OCI-LY1 (cell line): ENCODE measurements at regions not wholly inside any gene's neighbourhood (a gene's known extent, or its start where the extent isn't known, plus 50 kb on each side); places are given as distances from the start of the nearest gene placed in this dataset.

Experiments
- EZH2 ChIP-seq: fragments of 200-600 bp; sonication (generic), shearing (Covaris generic); IDR thresholded peaks from 2 replicates; pipeline ENCODE4 v1.8.0; 2017; ENCODE audit warnings: borderline replicate concordance, mixed run types, mild to moderate bottlenecking, antibody characterized with exemption, low read length, moderate library complexity, mixed read lengths
- TF ChIP-seq, protein P1 (sequence below): fragments of 200-600 bp; sonication (generic), shearing (Covaris generic); IDR thresholded peaks from 2 replicates; pipeline ENCODE4 v1.5.1; 2017; ENCODE audit warnings: mild to moderate bottlenecking, antibody characterized with exemption, low read length, moderate library complexity, mixed read lengths

DNA sequence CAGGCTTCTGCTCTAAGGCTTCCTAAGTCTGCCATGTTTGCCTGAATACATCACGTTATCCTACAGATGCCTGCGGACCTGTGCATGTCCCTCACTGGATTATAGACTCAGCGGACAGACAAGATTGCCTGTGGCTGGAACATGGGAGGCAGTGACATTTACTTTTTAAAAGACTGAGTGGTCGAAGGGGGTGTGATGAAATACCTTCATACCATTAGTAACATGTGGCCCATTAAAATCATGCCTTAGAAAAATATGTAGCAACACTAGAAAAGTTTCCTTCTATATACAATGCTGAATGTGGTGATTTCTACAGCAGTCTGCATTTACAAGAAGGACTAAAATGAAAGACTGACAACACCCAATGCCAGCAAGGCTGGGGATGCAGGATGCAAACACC lies 154.4 kb downstream of the ASB1 start:
- TF ChIP-seq, protein P1, sequence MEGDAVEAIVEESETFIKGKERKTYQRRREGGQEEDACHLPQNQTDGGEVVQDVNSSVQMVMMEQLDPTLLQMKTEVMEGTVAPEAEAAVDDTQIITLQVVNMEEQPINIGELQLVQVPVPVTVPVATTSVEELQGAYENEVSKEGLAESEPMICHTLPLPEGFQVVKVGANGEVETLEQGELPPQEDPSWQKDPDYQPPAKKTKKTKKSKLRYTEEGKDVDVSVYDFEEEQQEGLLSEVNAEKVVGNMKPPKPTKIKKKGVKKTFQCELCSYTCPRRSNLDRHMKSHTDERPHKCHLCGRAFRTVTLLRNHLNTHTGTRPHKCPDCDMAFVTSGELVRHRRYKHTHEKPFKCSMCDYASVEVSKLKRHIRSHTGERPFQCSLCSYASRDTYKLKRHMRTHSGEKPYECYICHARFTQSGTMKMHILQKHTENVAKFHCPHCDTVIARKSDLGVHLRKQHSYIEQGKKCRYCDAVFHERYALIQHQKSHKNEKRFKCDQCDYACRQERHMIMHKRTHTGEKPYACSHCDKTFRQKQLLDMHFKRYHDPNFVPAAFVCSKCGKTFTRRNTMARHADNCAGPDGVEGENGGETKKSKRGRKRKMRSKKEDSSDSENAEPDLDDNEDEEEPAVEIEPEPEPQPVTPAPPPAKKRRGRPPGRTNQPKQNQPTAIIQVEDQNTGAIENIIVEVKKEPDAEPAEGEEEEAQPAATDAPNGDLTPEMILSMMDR = no peak
- TF ChIP-seq EZH2 = no peak
